ENCODE measurements at regions not wholly inside any gene's neighbourhood (a gene's known extent, or its start where the extent isn't known, plus 50 kb on each side); places are given as distances from the start of the nearest gene placed in this dataset.

GRCh38 chr5:167867281-167867680 is 424.2 kb upstream of the WWC1 start:
- no peak overlapping the region for H3K4me3 ChIP-seq
- TF ChIP-seq CTCF (IDR thresholded peaks at IDR 0.05; ENCODE audit: low read depth, low read length), result no peak
- no peaks in the 10 kb centered on the region for H3K36me3 ChIP-seq
- DNase-seq (ENCODE audit: low read depth in 1 of 2, low spot score in 1 of 2), result no peak
- H3K27me3 ChIP-seq, result no peaks in the 10 kb centered on the region
- no peaks in the 10 kb centered on the region for H3K9me3 ChIP-seq (ENCODE audit: low read depth)
- H3K4me1 ChIP-seq (ENCODE audit: low read depth), result no peaks in the 10 kb centered on the region
- H3K27ac ChIP-seq, result no peak overlapping the region

GRCh38 chr5:167869125-167869524 is 422.3 kb upstream of the WWC1 start:
- no peak for TF ChIP-seq CTCF (IDR thresholded peaks at IDR 0.05; ENCODE audit: low read depth, low read length)
- H3K27ac ChIP-seq, result no peak overlapping the region
- no peak for DNase-seq (ENCODE audit: low read depth in 1 of 2, low spot score in 1 of 2)
- no peak overlapping the region for H3K4me3 ChIP-seq
- H3K4me1 ChIP-seq (ENCODE audit: low read depth), result peaks cover 5% of the 10 kb centered on the region
- H3K27me3 ChIP-seq, result no peaks in the 10 kb centered on the region
- H3K36me3 ChIP-seq, result no peaks in the 10 kb centered on the region
- no peaks in the 10 kb centered on the region for H3K9me3 ChIP-seq (ENCODE audit: low read depth)

GRCh38 chr5:167870055-167870454 is 421.4 kb upstream of the WWC1 start:
- TF ChIP-seq CTCF (IDR thresholded peaks at IDR 0.05; ENCODE audit: low read depth, low read length), result no peak
- no peak for DNase-seq (ENCODE audit: low read depth in 1 of 2, low spot score in 1 of 2)
- Histone ChIP-seq H3K27me3 (no peaks in the 10 kb centered on the region), H3K4me1 (ENCODE audit: low read depth) (peaks cover 5% of the 10 kb centered on the region), H3K4me3 (no peak overlapping the region), H3K27ac (no peak overlapping the region), H3K9me3 (ENCODE audit: low read depth) (no peaks in the 10 kb centered on the region), H3K36me3 (no peaks in the 10 kb centered on the region)

- TF ChIP-seq CTCF (IDR thresholded peaks at IDR 0.05; ENCODE audit: low read depth, low read length), result no peak
- H3K36me3 ChIP-seq, result no peaks in the 10 kb centered on the region
- DNase-seq (ENCODE audit: low read depth in 1 of 2, low spot score in 1 of 2), result no peak
- H3K4me3 ChIP-seq, result no peak overlapping the region
- peaks cover 5% of the 10 kb centered on the region for H3K4me1 ChIP-seq (ENCODE audit: low read depth)
- no peaks in the 10 kb centered on the region for H3K9me3 ChIP-seq (ENCODE audit: low read depth)
- no peak overlapping the region for H3K27ac ChIP-seq
- H3K27me3 ChIP-seq, result no peaks in the 10 kb centered on the region
Measured at GRCh38 chr5:167871091-167871490, 420.4 kb upstream of the WWC1 start.

- no peaks in the 10 kb centered on the region for H3K36me3 ChIP-seq
- no peak overlapping the region for H3K27ac ChIP-seq
- peak; percentile 2 to 15 for DNase-seq (ENCODE audit: low read depth in 1 of 2, low spot score in 1 of 2)
- H3K4me3 ChIP-seq, result no peak overlapping the region
- H3K4me1 ChIP-seq (ENCODE audit: low read depth), result peaks cover 5% of the 10 kb centered on the region
- no peaks in the 10 kb centered on the region for H3K9me3 ChIP-seq (ENCODE audit: low read depth)
- H3K27me3 ChIP-seq, result no peaks in the 10 kb centered on the region
- no peak for TF ChIP-seq CTCF (IDR thresholded peaks at IDR 0.05; ENCODE audit: low read depth, low read length)
Measured at GRCh38 chr5:167872791-167873190, 418.7 kb upstream of the WWC1 start.

All from cardiac muscle cell (in vitro differentiated cells and primary cell).